WTC11 (cell line): ENCODE measurements at regions not wholly inside any gene's neighbourhood (a gene's known extent, or its start where the extent isn't known, plus 50 kb on each side); places are given as distances from the start of the nearest gene placed in this dataset.

ENCODE experiments used
- ATAC-seq: fragments of 200-7000 bp; cut with Tn5 transposase; 2 replicates; pipeline ENCODE4 v1.10.0; 2021; ENCODE audit warnings: mild to moderate bottlenecking, moderate library complexity
- CTCF ChIA-PET: fragments of 300-600 bp; sonication (Branson Sonifier 250); formaldehyde crosslinking; loops from one replicate; lab custom pipeline; 2021; ENCODE audit warnings: antibody characterized with exemption; lab: Charles Lee
- POLR2A ChIA-PET: fragments of 350-600 bp; sonication (Branson Sonifier 250); formaldehyde crosslinking; loops from one replicate; lab custom pipeline; 2021; ENCODE audit warnings: antibody characterized with exemption; lab: Charles Lee
- DNase-seq: peaks from one replicate; pipeline ENCODE4 v3.0.0; 2021; ENCODE audit warnings: low spot score
- H3K27ac Mint-ChIP-seq: 2 replicates; pipeline ENCODE4 v1.8.0; 2021; ENCODE audit warnings: mixed read lengths
- H3K27me3 Mint-ChIP-seq: 2 replicates; pipeline ENCODE4 v1.8.0; 2021; ENCODE audit warnings: low read depth, mild to moderate bottlenecking, moderate library complexity, mixed read lengths
- H3K36me3 Mint-ChIP-seq: 2 replicates; pipeline ENCODE4 v1.8.0; 2021; ENCODE audit warnings: mixed read lengths
- H3K4me1 Mint-ChIP-seq: 2 replicates; pipeline ENCODE4 v1.8.0; 2022; ENCODE audit warnings: mixed read lengths
- H3K4me3 Mint-ChIP-seq: 2 replicates; pipeline ENCODE4 v1.8.0; 2021; ENCODE audit warnings: mild to moderate bottlenecking, moderate library complexity, mixed read lengths
- H3K9me3 Mint-ChIP-seq: 2 replicates; pipeline ENCODE4 v1.8.0; 2021; ENCODE audit warnings: mixed read lengths
- ARID4B ChIP-seq: sonication (generic); formaldehyde crosslinking; IDR thresholded peaks from 2 replicates; pipeline ENCODE4 v1.8.0; 2023; ENCODE audit warnings: missing genetic modification reagents, mild to moderate bottlenecking, borderline replicate concordance
- ATF1 ChIP-seq: sonication (generic); formaldehyde crosslinking; IDR thresholded peaks from 2 replicates; pipeline ENCODE4 v1.8.1; 2023; ENCODE audit warnings: mild to moderate bottlenecking, moderate library complexity, missing genetic modification reagents
- E2F1 ChIP-seq: sonication (generic); formaldehyde crosslinking; IDR thresholded peaks from 2 replicates; pipeline ENCODE4 v1.8.0; 2022; ENCODE audit warnings: mild to moderate bottlenecking, missing genetic modification reagents
- ERG ChIP-seq: fragments of 250-450 bp; sonication (Bioruptor Pico); IDR thresholded peaks from 2 replicates; pipeline ENCODE4 v1.8.0; 2021; ENCODE audit warnings: mild to moderate bottlenecking
- ETV6 ChIP-seq: sonication (generic); formaldehyde crosslinking; IDR thresholded peaks from 2 replicates; pipeline ENCODE4 v1.8.1; 2022; ENCODE audit warnings: mild to moderate bottlenecking, missing genetic modification reagents
- HMGXB4 ChIP-seq: sonication (generic); formaldehyde crosslinking; IDR thresholded peaks from 2 replicates; pipeline ENCODE4 v1.8.1; 2023; ENCODE audit warnings: mild to moderate bottlenecking, moderate library complexity, missing genetic modification reagents
- NFATC4 ChIP-seq: fragments of 250-450 bp; sonication (Bioruptor Pico); IDR thresholded peaks from 2 replicates; pipeline ENCODE4 v1.9.0; 2021; ENCODE audit warnings: mild to moderate bottlenecking
- SOX15 ChIP-seq: fragments of 250-450 bp; sonication (Bioruptor Pico); IDR thresholded peaks from 2 replicates; pipeline ENCODE4 v1.9.0; 2021; ENCODE audit warnings: mild to moderate bottlenecking
- TEAD1 ChIP-seq: sonication (generic); formaldehyde crosslinking; IDR thresholded peaks from 2 replicates; pipeline ENCODE4 v1.8.0; 2022; ENCODE audit warnings: mild to moderate bottlenecking, missing genetic modification reagents
- ZBTB21 ChIP-seq: sonication (generic); formaldehyde crosslinking; IDR thresholded peaks from 2 replicates; pipeline ENCODE4 v1.8.1; 2023; ENCODE audit warnings: mild to moderate bottlenecking, missing genetic modification reagents, borderline replicate concordance
- ZNF263 ChIP-seq: sonication (generic); formaldehyde crosslinking; IDR thresholded peaks from 2 replicates; pipeline ENCODE4 v1.8.1; 2022; ENCODE audit warnings: low read depth, mild to moderate bottlenecking, moderate library complexity, missing genetic modification reagents
- ZNF281 ChIP-seq: sonication (generic); formaldehyde crosslinking; IDR thresholded peaks from 2 replicates; pipeline ENCODE4 v1.8.0; 2023; ENCODE audit warnings: mild to moderate bottlenecking, missing genetic modification reagents
- ZNF396 ChIP-seq: fragments of 250-450 bp; sonication (Bioruptor Pico); IDR thresholded peaks from 2 replicates; pipeline ENCODE4 v1.8.0; 2021; ENCODE audit warnings: mild to moderate bottlenecking, moderate library complexity, borderline replicate concordance
- ZNF671 ChIP-seq: fragments of 250-450 bp; sonication (Bioruptor Pico); IDR thresholded peaks from 2 replicates; pipeline ENCODE4 v1.8.0; 2021; ENCODE audit warnings: mild to moderate bottlenecking
- TF ChIP-seq, protein P1 (sequence below): sonication (generic); formaldehyde crosslinking; IDR thresholded peaks from 2 replicates; pipeline ENCODE4 v1.8.0; 2022; ENCODE audit warnings: mild to moderate bottlenecking, missing genetic modification reagents

DNA sequence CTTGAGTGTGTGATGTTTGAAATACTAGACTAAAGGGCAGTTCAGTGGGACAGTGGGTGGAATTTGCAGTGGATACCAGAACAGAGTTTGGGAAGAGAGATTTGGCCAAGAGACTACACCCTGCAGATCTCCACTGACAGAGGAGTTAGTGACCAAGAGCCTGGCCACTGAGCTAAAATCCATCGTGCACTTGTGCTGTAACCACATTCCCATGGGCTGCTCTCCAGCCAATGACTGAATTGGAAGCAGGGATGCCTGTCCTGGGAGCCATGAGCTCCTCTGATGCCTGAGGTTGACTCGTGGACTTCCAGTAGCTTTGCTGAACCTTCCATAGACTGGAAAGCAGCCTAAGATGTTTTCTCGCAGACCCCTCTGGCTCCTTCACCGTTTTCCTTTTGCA, 296.1 kb downstream of the TRIML1 start:
- POLR2A ChIA-PET: no interaction called here
- CTCF ChIA-PET: interaction anchor here (0.7 to 1.3 kb wide), 2 partner anchors 23 to 35 kb away, joined by 3 to 5 read pairs; no protein-coding TSS in a partner anchor
- Mint-ChIP-seq H3K4me1 (peaks cover 59% of the 10 kb centered on the region), H3K9me3 (peaks cover 7% of the 10 kb centered on the region), H3K27me3 (peaks cover 2% of the 10 kb centered on the region; the same call in 1 of the 2 replicates), H3K36me3 (no peaks in the 10 kb centered on the region), H3K27ac (no peak overlapping the region), H3K4me3 (no peak overlapping the region)
- DNase-seq: no peak
- TF ChIP-seq, protein P1, sequence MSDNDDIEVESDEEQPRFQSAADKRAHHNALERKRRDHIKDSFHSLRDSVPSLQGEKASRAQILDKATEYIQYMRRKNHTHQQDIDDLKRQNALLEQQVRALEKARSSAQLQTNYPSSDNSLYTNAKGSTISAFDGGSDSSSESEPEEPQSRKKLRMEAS (CRISPR knock-in tag): no peak
- TF ChIP-seq ERG: no peak
- no peak for TF ChIP-seq ETV6 (CRISPR knock-in tag)
- TF ChIP-seq NFATC4 (CRISPR knock-in tag): no peak
- no peak for TF ChIP-seq E2F1 (CRISPR knock-in tag)
- no peak for TF ChIP-seq TEAD1 (CRISPR knock-in tag)
- no peak for TF ChIP-seq ARID4B (CRISPR knock-in tag)
- no peak for TF ChIP-seq ZNF281
- TF ChIP-seq ZBTB21: no peak
- TF ChIP-seq ZNF396 (CRISPR knock-in tag): no peak
- TF ChIP-seq HMGXB4 (CRISPR knock-in tag): no peak
- no peak for TF ChIP-seq ZNF263 (CRISPR knock-in tag)
- TF ChIP-seq SOX15 (CRISPR knock-in tag): no peak
- TF ChIP-seq ZNF671 (CRISPR knock-in tag): no peak
- TF ChIP-seq ATF1: no peak
- ATAC-seq: no peak
